Caco-2 (cell line): ENCODE measurements at regions not wholly inside any gene's neighbourhood (a gene's known extent, or its start where the extent isn't known, plus 50 kb on each side); places are given as distances from the start of the nearest gene placed in this dataset.

Experiments used
- BruUV-seq: library from RNA; stranded (reverse); fragments of 400-500 nt; replicated peaks from 2 replicates; lab custom pipeline; 2021; lab: Mats Ljungman, UMichigan
- CTCF ChIA-PET: fragments of 300-600 bp; sonication (Branson Sonifier 250); formaldehyde crosslinking; loops from one replicate; lab custom pipeline; 2022; ENCODE audit warnings: antibody characterized with exemption; lab: Charles Lee
- POLR2A ChIA-PET: fragments of 300-600 bp; sonication (Branson Sonifier 250); formaldehyde crosslinking; loops from one replicate; lab custom pipeline; 2022; ENCODE audit warnings: antibody characterized with exemption; lab: Charles Lee
- DNase-seq, 2 experiments: peaks; one replicate each; pipeline versions ENCODE4 v3.0.0 to v3.0.0-alpha.2; 2020 to 2022
- H3K27me3 ChIP-seq: replicated peaks from 2 replicates; pipeline ENCODE4 v1.6.0; 2011; ENCODE audit warnings: low read length; ENCODE audit not compliant: control insufficient read depth, insufficient read depth
- H3K36me3 ChIP-seq: 2 replicates; pipeline ENCODE4 v1.5.1; 2011; ENCODE audit warnings: low read length; ENCODE audit not compliant: control insufficient read depth, insufficient read depth
- H3K4me1 ChIP-seq: fragments of 250-450 bp; sonication (Bioruptor Pico); 2 replicates; pipeline ENCODE4 v1.5.1; 2020; ENCODE audit warnings: mild to moderate bottlenecking
- H3K4me3 ChIP-seq: 2 replicates; pipeline ENCODE4 v1.5.1; 2011; ENCODE audit warnings: low read depth, mild to moderate bottlenecking, control low read depth, low read length
- H3K9me3 ChIP-seq: fragments of 250-450 bp; sonication (Bioruptor Pico); 2 replicates; pipeline ENCODE4 v1.5.1; 2020; ENCODE audit warnings: mild to moderate bottlenecking, moderate library complexity
- H3K27ac Mint-ChIP-seq: one replicate; pipeline ENCODE4 v1.8.0; 2022; ENCODE audit warnings: mixed read lengths; ENCODE audit not compliant: unreplicated experiment
- H3K27me3 Mint-ChIP-seq: one replicate; pipeline ENCODE4 v1.8.0; 2022; ENCODE audit warnings: mixed read lengths; ENCODE audit not compliant: insufficient read depth, unreplicated experiment
- H3K36me3 Mint-ChIP-seq: one replicate; pipeline ENCODE4 v1.8.0; 2022; ENCODE audit warnings: mild to moderate bottlenecking, mixed read lengths; ENCODE audit not compliant: insufficient read depth, unreplicated experiment
- H3K4me1 Mint-ChIP-seq: one replicate; pipeline ENCODE4 v1.8.0; 2022; ENCODE audit warnings: low read depth, mixed read lengths; ENCODE audit not compliant: unreplicated experiment
- H3K4me3 Mint-ChIP-seq: one replicate; pipeline ENCODE4 v1.8.0; 2022; ENCODE audit warnings: mild to moderate bottlenecking, moderate library complexity, mixed read lengths; ENCODE audit not compliant: unreplicated experiment
- H3K9me3 Mint-ChIP-seq: one replicate; pipeline ENCODE4 v1.8.0; 2022; ENCODE audit warnings: mixed read lengths; ENCODE audit not compliant: unreplicated experiment
- CTCF ChIP-seq, 2 experiments: fragments of 200-600 bp in 1 of 2; IDR thresholded peaks; 1 replicate in 1 of 2; 2 replicates in 1 of 2; pipeline versions ENCODE4 v1.5.1 to v1.8.0; 2011 to 2022; ENCODE audit warnings: antibody characterized with exemption in 1 of 2, control low read depth in 1 of 2, inconsistent platforms in 1 of 2, low read depth in 1 of 2, low read length in 1 of 2, mild to moderate bottlenecking in 1 of 2, moderate library complexity in 1 of 2; ENCODE audit not compliant: insufficient read depth in 1 of 2, severe bottlenecking in 1 of 2, unreplicated experiment in 1 of 2
- intact Hi-C: fragments of 100-400 bp; cut with micrococcal nuclease; formaldehyde crosslinking; loops from one replicate; pipeline ENCODE4 v1.10.0; 2022; ENCODE audit not compliant: unreplicated experiment

- H3K27me3 ChIP-seq = no peaks in the 10 kb centered on the region
- ChIA-PET CTCF (no interaction called here), POLR2A (no interaction called here)
- Mint-ChIP-seq H3K9me3 (no peaks in the 10 kb centered on the region), H3K4me1 (no peaks in the 10 kb centered on the region), H3K4me3 (no peak overlapping the region), H3K36me3 (no peaks in the 10 kb centered on the region), H3K27me3 (peaks cover 3% of the 10 kb centered on the region), H3K27ac (no peak overlapping the region)
- no peaks in the 10 kb centered on the region for H3K9me3 ChIP-seq
- H3K4me3 ChIP-seq = no peak overlapping the region
- H3K4me1 ChIP-seq = no peaks in the 10 kb centered on the region
- TF ChIP-seq CTCF (IDR thresholded peaks at IDR 0.05; ENCODE audit: insufficient read depth in 1 of 2, low read depth in 1 of 2, low read length in 1 of 2, severe bottlenecking in 1 of 2, unreplicated experiment in 1 of 2) = no peak
- no peaks in the 10 kb centered on the region for H3K36me3 ChIP-seq
- BruUV-seq = no TSS peak
- DNase-seq = no peak
- intact Hi-C loops = no loop called here
Measured at GRCh38 chr7:46076527-46076926, 155.5 kb upstream of the IGFBP3 start.

GRCh38 chr7:46072722-46073121 is 151.7 kb upstream of the IGFBP3 start:
- Mint-ChIP-seq H3K4me1 (no peaks in the 10 kb centered on the region), H3K36me3 (no peaks in the 10 kb centered on the region), H3K27ac (no peak overlapping the region), H3K27me3 (peaks cover 3% of the 10 kb centered on the region), H3K9me3 (no peaks in the 10 kb centered on the region), H3K4me3 (no peak overlapping the region)
- Histone ChIP-seq H3K27me3 (no peaks in the 10 kb centered on the region), H3K36me3 (no peaks in the 10 kb centered on the region), H3K9me3 (no peaks in the 10 kb centered on the region), H3K4me1 (no peaks in the 10 kb centered on the region), H3K4me3 (no peak overlapping the region)
- DNase-seq = no peak
- intact Hi-C loops = no loop called here
- no TSS peak for BruUV-seq
- no peak for TF ChIP-seq CTCF (IDR thresholded peaks at IDR 0.05; ENCODE audit: insufficient read depth in 1 of 2, low read depth in 1 of 2, low read length in 1 of 2, severe bottlenecking in 1 of 2, unreplicated experiment in 1 of 2)
- ChIA-PET CTCF (no interaction called here), POLR2A (interaction anchor here (0.6 kb wide), 1 partner anchor 64 kb away, joined by 4 read pairs; no protein-coding TSS in a partner anchor)

GRCh38 chr7:46071601-46072000 is 150.5 kb upstream of the IGFBP3 start:
- CTCF ChIA-PET = no interaction called here
- Mint-ChIP-seq H3K36me3 (no peaks in the 10 kb centered on the region), H3K27ac (no peak overlapping the region), H3K4me3 (no peak overlapping the region), H3K9me3 (no peaks in the 10 kb centered on the region), H3K27me3 (peaks cover 3% of the 10 kb centered on the region), H3K4me1 (no peaks in the 10 kb centered on the region)
- intact Hi-C loops = no loop called here
- no peak for TF ChIP-seq CTCF (IDR thresholded peaks at IDR 0.05; ENCODE audit: insufficient read depth in 1 of 2, low read depth in 1 of 2, low read length in 1 of 2, severe bottlenecking in 1 of 2, unreplicated experiment in 1 of 2)
- POLR2A ChIA-PET = no interaction called here
- no peaks in the 10 kb centered on the region for H3K27me3 ChIP-seq
- DNase-seq = no peak
- H3K36me3 ChIP-seq = no peaks in the 10 kb centered on the region
- H3K4me1 ChIP-seq = no peaks in the 10 kb centered on the region
- H3K4me3 ChIP-seq = no peak overlapping the region
- no peaks in the 10 kb centered on the region for H3K9me3 ChIP-seq
- no TSS peak for BruUV-seq
